ENCODE measurements at regions not wholly inside any gene's neighbourhood (a gene's known extent, or its start where the extent isn't known, plus 50 kb on each side); places are given as distances from the start of the nearest gene placed in this dataset.

GRCh38 chr20:40160097-40160550 lies 528.9 kb downstream of the MAFB start:
- no peak for DNase-seq (ENCODE audit: low read depth)

- DNase-seq (ENCODE audit: low read depth) = no peak
Observed at GRCh38 chr20:40159276-40159675, 529.8 kb downstream of the MAFB start.

- DNase-seq (ENCODE audit: low read depth) = no peak
Observed at GRCh38 chr20:40156600-40157317, 532.3 kb downstream of the MAFB start.

GRCh38 chr20:40154514-40154913 lies 534.5 kb downstream of the MAFB start:
- no peak for DNase-seq (ENCODE audit: low read depth)

- no peak for DNase-seq (ENCODE audit: low read depth)
Observed at GRCh38 chr20:40148886-40149285, 540.1 kb downstream of the MAFB start.

- no peak for DNase-seq (ENCODE audit: low read depth)
Observed at GRCh38 chr20:40146071-40146470, 543.0 kb downstream of the MAFB start.

GRCh38 chr20:40144581-40144980 lies 544.5 kb downstream of the MAFB start:
- DNase-seq (ENCODE audit: low read depth) = no peak

- no peak for DNase-seq (ENCODE audit: low read depth)
Observed at GRCh38 chr20:40134176-40134575, 554.9 kb downstream of the MAFB start.

- DNase-seq (ENCODE audit: low read depth) = no peak
Observed at GRCh38 chr20:40120827-40121226, 568.2 kb downstream of the MAFB start.

GRCh38 chr20:40111282-40111681 lies 577.8 kb downstream of the MAFB start:
- DNase-seq (ENCODE audit: low read depth) = no peak

- no peak for DNase-seq (ENCODE audit: low read depth)
Observed at GRCh38 chr20:40110311-40110831, 578.7 kb downstream of the MAFB start.

GRCh38 chr20:40109136-40109535 lies 579.9 kb downstream of the MAFB start:
- no peak for DNase-seq (ENCODE audit: low read depth)

- no peak for DNase-seq (ENCODE audit: low read depth)
Observed at GRCh38 chr20:40108321-40108720, 580.7 kb downstream of the MAFB start.

GRCh38 chr20:40104959-40105358 lies 584.1 kb downstream of the MAFB start:
- no peak for DNase-seq (ENCODE audit: low read depth)

- no peak for DNase-seq (ENCODE audit: low read depth)
Observed at GRCh38 chr20:40103420-40103819, 585.6 kb downstream of the MAFB start.

GRCh38 chr20:40101560-40101959 lies 587.5 kb downstream of the MAFB start:
- DNase-seq (ENCODE audit: low read depth) = no peak

GRCh38 chr20:40100261-40100660 lies 588.8 kb downstream of the MAFB start:
- DNase-seq (ENCODE audit: low read depth) = no peak

GRCh38 chr20:40090236-40090635 lies 598.8 kb downstream of the MAFB start:
- DNase-seq (ENCODE audit: low read depth) = no peak

GRCh38 chr20:40087496-40087895 lies 601.5 kb downstream of the MAFB start:
- no peak for DNase-seq (ENCODE audit: low read depth)

- no peak for DNase-seq (ENCODE audit: low read depth)
Observed at GRCh38 chr20:40085513-40085912, 603.5 kb downstream of the MAFB start.

- no peak for DNase-seq (ENCODE audit: low read depth)
Observed at GRCh38 chr20:40082436-40082835, 606.6 kb downstream of the MAFB start.

GRCh38 chr20:40081653-40082052 lies 607.4 kb downstream of the MAFB start:
- no peak for DNase-seq (ENCODE audit: low read depth)

GRCh38 chr20:40080041-40080652 lies 608.9 kb downstream of the MAFB start:
- no peak for DNase-seq (ENCODE audit: low read depth)

All from activated T-helper 1 cell treated with Interleukin-2 at 50 U/mL for 16 hours (primary cell).